Neuronal stem cell (in vitro differentiated cells): ENCODE measurements at regions not wholly inside any gene's neighbourhood (a gene's known extent, or its start where the extent isn't known, plus 50 kb on each side); places are given as distances from the start of the nearest gene placed in this dataset.

Experiments used
- DNase-seq: peaks from one replicate; pipeline ENCODE4 v3.0.0-alpha.2; 2013; ENCODE audit warnings: low spot score
- H2AFZ ChIP-seq: one replicate; pipeline ENCODE4 v1.6.1; 2013; ENCODE audit warnings: mild to moderate bottlenecking, low read length, inconsistent platforms
- H2AK5ac ChIP-seq: 2 replicates; pipeline ENCODE4 v1.6.1; 2013; ENCODE audit warnings: low read depth, mild to moderate bottlenecking, inconsistent platforms, low read length, moderate library complexity, mixed read lengths
- H2BK120ac ChIP-seq: 2 replicates; pipeline ENCODE4 v1.6.1; 2013; ENCODE audit warnings: low read depth, mild to moderate bottlenecking, inconsistent platforms, low read length, moderate library complexity, mixed read lengths
- H2BK12ac ChIP-seq: one replicate; pipeline ENCODE4 v1.6.1; 2013; ENCODE audit warnings: low read length, inconsistent platforms
- H2BK15ac ChIP-seq: 2 replicates; pipeline ENCODE4 v1.6.1; 2013; ENCODE audit warnings: mild to moderate bottlenecking, low read length, inconsistent platforms, mixed read lengths
- H2BK5ac ChIP-seq: one replicate; pipeline ENCODE4 v1.6.1; 2013; ENCODE audit warnings: inconsistent platforms, mild to moderate bottlenecking, low read length, moderate library complexity
- H3K14ac ChIP-seq: one replicate; pipeline ENCODE4 v1.6.1; 2013; ENCODE audit warnings: low read length, inconsistent platforms
- H3K18ac ChIP-seq: 2 replicates; pipeline ENCODE4 v1.6.1; 2013; ENCODE audit warnings: low read length, inconsistent platforms
- H3K23ac ChIP-seq: 2 replicates; pipeline ENCODE4 v1.6.1; 2013; ENCODE audit warnings: low read depth, mild to moderate bottlenecking, mixed read lengths, low read length, inconsistent platforms; ENCODE audit not compliant: poor library complexity
- H3K27ac ChIP-seq: replicated peaks from 3 replicates; pipeline ENCODE4 v1.5.1; 2013; ENCODE audit warnings: low read length, inconsistent platforms
- H3K27me3 ChIP-seq, 3 experiments: 2 replicates each; pipeline ENCODE4 v1.6.1; 2013; ENCODE audit warnings: low read length in 3 of 3, mild to moderate bottlenecking in 2 of 3, inconsistent platforms in 1 of 3, low read depth in 1 of 3, mixed read lengths in 1 of 3, moderate library complexity in 1 of 3; ENCODE audit not compliant: control insufficient read depth in 3 of 3, insufficient read depth in 3 of 3
- H3K36me3 ChIP-seq, 2 donors: replicated peaks in 1 of 2; 2 replicates each; pipeline ENCODE4 v1.6.1; 2013; ENCODE audit warnings: low read length in 2 of 2; ENCODE audit not compliant: control insufficient read depth in 2 of 2, insufficient read depth in 2 of 2
- H3K4ac ChIP-seq: 2 replicates; pipeline ENCODE4 v1.6.1; 2013; ENCODE audit warnings: inconsistent platforms, mild to moderate bottlenecking, low read length, moderate library complexity
- H3K4me1 ChIP-seq, 2 donors: 1 replicate in 1 of 2; 2 replicates in 1 of 2; pipeline ENCODE4 v1.6.1; 2013; ENCODE audit warnings: low read length in 2 of 2, low read depth in 1 of 2; ENCODE audit not compliant: control insufficient read depth in 2 of 2, insufficient read depth in 1 of 2
- H3K4me2 ChIP-seq: one replicate; pipeline ENCODE4 v1.6.1; 2013; ENCODE audit warnings: mild to moderate bottlenecking, low read length, inconsistent platforms; ENCODE audit not compliant: insufficient read depth, poor library complexity, severe bottlenecking
- H3K4me3 ChIP-seq, 2 donors: 2 replicates each; pipeline ENCODE4 v1.5.1; 2013; ENCODE audit warnings: low read length in 2 of 2, mild to moderate bottlenecking in 2 of 2, inconsistent platforms in 1 of 2, moderate library complexity in 1 of 2
- H3K79me1 ChIP-seq: one replicate; pipeline ENCODE4 v1.6.1; 2013; ENCODE audit warnings: low read depth, mild to moderate bottlenecking, inconsistent platforms, low read length, moderate library complexity
- H3K9ac ChIP-seq: one replicate; pipeline ENCODE4 v1.6.1; 2013; ENCODE audit warnings: mild to moderate bottlenecking, low read depth, low read length, inconsistent platforms; ENCODE audit not compliant: poor library complexity
- H3K9me3 ChIP-seq, 2 donors: replicated peaks in 1 of 2; 2 replicates each; pipeline versions ENCODE3 to v1.6.1; 2013; ENCODE audit warnings: low read length in 2 of 2, mild to moderate bottlenecking in 2 of 2, inconsistent platforms in 1 of 2, low read depth in 1 of 2, mixed read lengths in 1 of 2, moderate library complexity in 1 of 2; ENCODE audit not compliant: control insufficient read depth in 2 of 2, insufficient read depth in 1 of 2
- H4K8ac ChIP-seq: one replicate; pipeline ENCODE4 v1.6.1; 2013; ENCODE audit warnings: low read depth, mild to moderate bottlenecking, inconsistent platforms, low read length, moderate library complexity
- H4K91ac ChIP-seq: one replicate; pipeline ENCODE4 v1.6.1; 2013; ENCODE audit warnings: low read length, low read depth, mild to moderate bottlenecking, inconsistent platforms; ENCODE audit not compliant: poor library complexity
- WGBS, 2 donors: extraction: QIAGEN DNeasy Blood & Tissue Kit; methylation state at CpG; one replicate each; pipeline ENCODE4 v1.1.7; 2013; ENCODE audit warnings: missing lambda C conversion rate in 2 of 2, mixed read lengths in 1 of 2; ENCODE audit not compliant: insufficient read length in 2 of 2, insufficient replicate concordance in 1 of 2; ENCODE audit errors: extremely low coverage in 2 of 2; 5-methylcytosine and 5-hydroxymethylcytosine counted together

GRCh38 chr10:33657913-33658312 lies 323.4 kb upstream of the NRP1 start:
- H3K27ac ChIP-seq, result no peak overlapping the region
- no peak overlapping the region for H2BK5ac ChIP-seq
- DNase-seq, result no peak

GRCh38 chr10:33657154-33657908 lies 322.9 kb upstream of the NRP1 start:
- Histone ChIP-seq H2BK5ac (no peak overlapping the region), H3K4ac (no peak overlapping the region), H4K91ac (no peak overlapping the region), H3K79me1 (no peaks in the 10 kb centered on the region), H3K14ac (no peak overlapping the region), H3K27me3 (no peaks in the 10 kb centered on the region), H4K8ac (no peak overlapping the region), H3K4me1 (peaks cover 4 to 9% of the 10 kb centered on the region in 2 donors), H3K27ac (no peak overlapping the region), H3K9me3 (peaks cover 5 to 14% of the 10 kb centered on the region in 2 donors), H2AFZ (no peak overlapping the region), H3K18ac (no peak overlapping the region), H2AK5ac (no peak overlapping the region), H2BK120ac (no peak overlapping the region), H2BK12ac (no peak overlapping the region), H3K4me2 (no peak overlapping the region), H3K36me3 (no peaks in the 10 kb centered on the region), H3K9ac (no peak overlapping the region), H2BK15ac (no peak overlapping the region), H3K4me3 (no peak overlapping the region), H3K23ac (no peak overlapping the region)
- DNase-seq, result no peak
- WGBS, 2 donors, result no CpG with 5 or more reads among the region's 6 CpGs

More at GRCh38 chr10:33657913-33658312, 323.4 kb upstream of the NRP1 start:
- no peak overlapping the region for H2BK15ac ChIP-seq
- H2AK5ac ChIP-seq, result no peak overlapping the region
- no peak overlapping the region for H3K18ac ChIP-seq
- no peaks in the 10 kb centered on the region for H3K79me1 ChIP-seq
- H4K8ac ChIP-seq, result no peak overlapping the region
- H2BK120ac ChIP-seq, result no peak overlapping the region
- no peak overlapping the region for H2AFZ ChIP-seq
- H3K4me2 ChIP-seq, result no peak overlapping the region
- no peak overlapping the region for H3K14ac ChIP-seq
- H3K27me3 ChIP-seq, result no peaks in the 10 kb centered on the region
- no peaks in the 10 kb centered on the region for H3K36me3 ChIP-seq
- H3K9me3 ChIP-seq, result peaks cover 3 to 8% of the 10 kb centered on the region in 2 donors
- no peak overlapping the region for H2BK12ac ChIP-seq
- no CpG with 5 or more reads among the region's 3 CpGs for WGBS, 2 donors
- H3K4ac ChIP-seq, result no peak overlapping the region
- H3K9ac ChIP-seq, result no peak overlapping the region
- no peak overlapping the region for H4K91ac ChIP-seq
- no peak overlapping the region for H3K23ac ChIP-seq
- peaks cover 6 to 9% of the 10 kb centered on the region in 2 donors for H3K4me1 ChIP-seq
- H3K4me3 ChIP-seq, result no peak overlapping the region

- no peak overlapping the region for H2BK15ac ChIP-seq
- H3K23ac ChIP-seq, result no peak overlapping the region
- H4K91ac ChIP-seq, result no peak overlapping the region
- no peaks in the 10 kb centered on the region for H3K27me3 ChIP-seq
- H2BK12ac ChIP-seq, result no peak overlapping the region
- H3K36me3 ChIP-seq, result no peaks in the 10 kb centered on the region
- H3K18ac ChIP-seq, result no peak overlapping the region
- no CpG with 5 or more reads among the region's 3 CpGs for WGBS, 2 donors
- H4K8ac ChIP-seq, result no peak overlapping the region
- no peak for DNase-seq
- H2AFZ ChIP-seq, result peak overlapping the region; percentile 18
- no peak overlapping the region for H3K14ac ChIP-seq
- peaks cover 4 to 6% of the 10 kb centered on the region in 2 donors for H3K4me1 ChIP-seq
- H2BK5ac ChIP-seq, result no peak overlapping the region
- peaks cover 5 to 19% of the 10 kb centered on the region in 2 donors for H3K9me3 ChIP-seq
- no peak overlapping the region for H2BK120ac ChIP-seq
- H3K4ac ChIP-seq, result no peak overlapping the region
- H3K79me1 ChIP-seq, result no peaks in the 10 kb centered on the region
- no peak overlapping the region for H2AK5ac ChIP-seq
- H3K4me3 ChIP-seq, result no peak overlapping the region
- no peak overlapping the region for H3K9ac ChIP-seq
- H3K4me2 ChIP-seq, result no peak overlapping the region
- no peak overlapping the region for H3K27ac ChIP-seq
Observed at GRCh38 chr10:33655921-33656320, 321.5 kb upstream of the NRP1 start.

GRCh38 chr10:33655165-33655815 lies 320.8 kb upstream of the NRP1 start:
- Histone ChIP-seq H2AFZ (peak overlapping the region; percentile 18), H3K18ac (peak overlapping the region; percentile 51), H3K4me1 (peaks cover 4 to 6% of the 10 kb centered on the region in 2 donors), H2BK5ac (no peak overlapping the region), H3K27ac (no peak overlapping the region), H3K14ac (no peak overlapping the region), H3K9ac (no peak overlapping the region), H3K4me2 (no peak overlapping the region), H2BK120ac (no peak overlapping the region), H2BK15ac (no peak overlapping the region), H3K4me3 (no peak overlapping the region), H3K4ac (no peak overlapping the region), H3K23ac (no peak overlapping the region), H4K8ac (no peak overlapping the region), H3K79me1 (no peaks in the 10 kb centered on the region), H2BK12ac (no peak overlapping the region), H3K9me3 (peaks cover 5 to 19% of the 10 kb centered on the region in 2 donors), H2AK5ac (no peak overlapping the region), H3K36me3 (no peaks in the 10 kb centered on the region), H4K91ac (no peak overlapping the region), H3K27me3 (no peaks in the 10 kb centered on the region)
- no peak for DNase-seq
- WGBS, 2 donors, result no CpG with 5 or more reads among the region's 8 CpGs
